ENCODE measurements at regions not wholly inside any gene's neighbourhood (a gene's known extent, or its start where the extent isn't known, plus 50 kb on each side); places are given as distances from the start of the nearest gene placed in this dataset.

DNA sequence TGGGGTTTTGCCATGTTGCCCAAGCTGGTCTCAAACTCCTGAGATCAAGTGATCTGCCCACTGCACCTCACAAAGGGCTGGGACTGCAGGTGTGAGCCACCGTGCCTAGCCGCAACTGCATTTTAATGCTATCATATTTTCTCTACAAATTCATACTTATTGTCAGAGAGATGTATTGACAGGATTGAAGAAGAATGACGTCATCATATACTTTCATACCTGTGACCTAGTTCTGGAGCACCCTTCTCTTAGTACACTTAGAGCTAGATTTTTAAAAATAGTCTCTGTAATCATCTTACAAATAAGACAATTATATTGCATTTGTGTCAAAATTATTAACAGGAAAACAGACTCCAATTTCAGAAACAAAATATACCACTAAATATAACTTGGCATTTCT lies 242.8 kb upstream of the PDZRN3 start:
- TF ChIP-seq, protein P1, sequence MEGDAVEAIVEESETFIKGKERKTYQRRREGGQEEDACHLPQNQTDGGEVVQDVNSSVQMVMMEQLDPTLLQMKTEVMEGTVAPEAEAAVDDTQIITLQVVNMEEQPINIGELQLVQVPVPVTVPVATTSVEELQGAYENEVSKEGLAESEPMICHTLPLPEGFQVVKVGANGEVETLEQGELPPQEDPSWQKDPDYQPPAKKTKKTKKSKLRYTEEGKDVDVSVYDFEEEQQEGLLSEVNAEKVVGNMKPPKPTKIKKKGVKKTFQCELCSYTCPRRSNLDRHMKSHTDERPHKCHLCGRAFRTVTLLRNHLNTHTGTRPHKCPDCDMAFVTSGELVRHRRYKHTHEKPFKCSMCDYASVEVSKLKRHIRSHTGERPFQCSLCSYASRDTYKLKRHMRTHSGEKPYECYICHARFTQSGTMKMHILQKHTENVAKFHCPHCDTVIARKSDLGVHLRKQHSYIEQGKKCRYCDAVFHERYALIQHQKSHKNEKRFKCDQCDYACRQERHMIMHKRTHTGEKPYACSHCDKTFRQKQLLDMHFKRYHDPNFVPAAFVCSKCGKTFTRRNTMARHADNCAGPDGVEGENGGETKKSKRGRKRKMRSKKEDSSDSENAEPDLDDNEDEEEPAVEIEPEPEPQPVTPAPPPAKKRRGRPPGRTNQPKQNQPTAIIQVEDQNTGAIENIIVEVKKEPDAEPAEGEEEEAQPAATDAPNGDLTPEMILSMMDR (IDR thresholded peaks at IDR 0.05): no peak
- TF ChIP-seq EZH2 (IDR thresholded peaks at IDR 0.05): no peak

Measured in neural progenitor cell (in vitro differentiated cells).